ENCODE measurements at regions not wholly inside any gene's neighbourhood (a gene's known extent, or its start where the extent isn't known, plus 50 kb on each side); places are given as distances from the start of the nearest gene placed in this dataset.

DNA sequence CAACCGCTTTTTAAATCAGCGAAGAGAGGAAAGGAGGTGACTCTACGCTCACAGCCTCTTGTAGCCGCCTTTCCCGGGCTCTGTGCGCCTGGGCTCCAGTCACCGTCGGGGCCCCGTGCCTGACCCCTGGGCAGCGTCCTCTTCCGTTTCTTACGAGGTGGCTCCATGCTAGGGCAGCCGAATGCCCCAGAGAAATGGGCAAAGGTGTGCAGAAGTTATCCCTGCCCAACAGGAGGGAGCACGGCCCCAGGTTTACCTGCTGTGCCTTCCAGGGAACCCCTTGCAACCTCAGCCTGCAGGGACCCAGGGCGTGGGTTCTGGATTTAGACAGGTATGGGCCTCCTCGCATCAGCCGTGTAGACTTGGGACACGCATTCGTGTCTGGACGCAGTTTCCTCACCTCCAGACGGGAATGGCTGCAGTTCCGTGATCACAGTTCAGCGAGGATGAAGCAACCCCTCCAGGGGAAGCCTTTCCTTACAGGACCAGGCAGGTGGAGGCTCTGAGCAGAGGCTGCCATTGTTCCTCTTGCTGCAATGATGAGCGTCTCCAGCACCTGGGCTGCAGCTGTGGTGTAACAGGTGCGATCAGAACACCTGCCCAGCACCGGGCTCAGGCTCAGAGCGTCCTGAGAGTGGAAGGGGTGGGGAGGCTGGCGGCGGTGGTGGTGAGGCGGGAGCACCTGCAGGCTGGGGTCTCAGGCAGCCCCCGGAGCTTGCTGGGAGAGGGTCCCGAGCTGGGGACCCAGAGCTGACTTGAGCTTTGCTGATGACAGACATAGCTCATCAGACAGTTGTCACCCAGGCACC lies 81.3 kb upstream of the BHLHE23 start:
- H3K4me2 ChIP-seq (ENCODE audit: insufficient read depth, low read length) = no peak overlapping the region
- H3K36me3 ChIP-seq (ENCODE audit: control insufficient read depth, insufficient read depth, low read length) = no peaks in the 10 kb centered on the region
- FAIRE-seq = no peak
- H3K9me3 ChIP-seq (replicated peaks; ENCODE audit: control insufficient read depth, insufficient read depth, low read depth, low read length) = no peaks in the 10 kb centered on the region
- CTCF ChIA-PET (ENCODE audit: low intra/inter-chr PET ratio) = no interaction called here
- 1% methylated on average over 32 of the region's 32 CpGs for WGBS (ENCODE audit: insufficient coverage, low coverage, missing lambda C conversion rate)
- H4K20me1 ChIP-seq (replicated peaks; ENCODE audit: control insufficient read depth, insufficient read depth, low read length) = peaks cover 21% of the 10 kb centered on the region; the same call in 1 of the 2 replicates
- no peak overlapping the region for H3K27ac ChIP-seq (ENCODE audit: extremely low read depth, low read depth, low read length)
- BruUV-seq (replicated peaks) = no TSS peak
- POLR2A ChIA-PET = no interaction called here
- H2AFZ ChIP-seq (ENCODE audit: low read depth, low read length) = no peak overlapping the region
- no peak for DNase-seq (ENCODE audit: extremely low read depth in 1 of 4, low spot score in 3 of 4)
- intact Hi-C loops (cut with micrococcal nuclease) (no loop called here), in situ Hi-C loops (cut with MboI) (no loop called here)
- peaks cover 0 to 9% of the 10 kb centered on the region in 2 experiments; a peak in 1 of 5 replicates for H3K4me1 ChIP-seq (replicated peaks in 1 of 2; ENCODE audit: control insufficient read depth in 2 of 2, insufficient read depth in 2 of 2, low read length in 2 of 2)
- H3K9me1 ChIP-seq (ENCODE audit: control insufficient read depth, insufficient read depth, low read length) = no peaks in the 10 kb centered on the region
- H3K27me3 ChIP-seq (ENCODE audit: control insufficient read depth in 2 of 2, insufficient read depth in 2 of 2, low read length in 2 of 2) = peaks cover 51 to 99% of the 10 kb centered on the region in 2 experiments
- H3K4me3 ChIP-seq = no peak overlapping the region
- H3K9ac ChIP-seq (ENCODE audit: insufficient read depth in 1 of 2, low read depth in 2 of 2, low read length in 2 of 2) = no peak overlapping the region
- H3K79me2 ChIP-seq (ENCODE audit: control insufficient read depth, insufficient read depth, low read length) = no peaks in the 10 kb centered on the region
- no peak for ATAC-seq
- TF ChIP-seq, protein P1, sequence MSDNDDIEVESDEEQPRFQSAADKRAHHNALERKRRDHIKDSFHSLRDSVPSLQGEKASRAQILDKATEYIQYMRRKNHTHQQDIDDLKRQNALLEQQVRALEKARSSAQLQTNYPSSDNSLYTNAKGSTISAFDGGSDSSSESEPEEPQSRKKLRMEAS (CRISPR knock-in tag; IDR thresholded peaks at IDR 0.05) = no peak
- TF ChIP-seq TEAD4 (IDR thresholded peaks at IDR 0.05; ENCODE audit: low read length) (no peak), TEAD4 (CRISPR knock-in tag; IDR thresholded peaks at IDR 0.05; ENCODE audit: borderline replicate concordance) (no peak), NKRF (IDR thresholded peaks at IDR 0.05; ENCODE audit: borderline replicate concordance) (no peak), ZNF444 (CRISPR knock-in tag; IDR thresholded peaks at IDR 0.05) (no peak), EHMT2 (IDR thresholded peaks at IDR 0.05) (no peak), HNRNPH1 (optimal IDR thresholded peaks at IDR 0.05; ENCODE audit: low read depth, low read length) (no peak)

All from K562 (cell line).